ENCODE measurements at regions not wholly inside any gene's neighbourhood (a gene's known extent, or its start where the extent isn't known, plus 50 kb on each side); places are given as distances from the start of the nearest gene placed in this dataset.

GRCh38 chr16:58820411-58820810 lies 86.3 kb upstream of the GOT2 start:
- no peak for TF ChIP-seq POLR2A (IDR thresholded peaks at IDR 0.05; ENCODE audit: low read depth)
- TF ChIP-seq POLR2AphosphoS5 (IDR thresholded peaks at IDR 0.05): no peak
